ENCODE measurements at regions not wholly inside any gene's neighbourhood (a gene's known extent, or its start where the extent isn't known, plus 50 kb on each side); places are given as distances from the start of the nearest gene placed in this dataset.

- ATAC-seq, result no peak
- no peak for DNase-seq
- H3K36me3 ChIP-seq, result no peaks in the 10 kb centered on the region
- H3K27ac ChIP-seq, result no peak overlapping the region
- intact Hi-C loops (cut with DNase I), result loop anchor here in 5 of 10 donors (5.0 to 10.0 kb wide), 4 partner anchors 195 to 518 kb away; no protein-coding TSS in a partner anchor
- no peak overlapping the region for H3K4me3 ChIP-seq
- TF ChIP-seq CTCF (IDR thresholded peaks at IDR 0.05) (no peak), POLR2A (IDR thresholded peaks at IDR 0.05) (no peak)
- H3K9me3 ChIP-seq, result no peaks in the 10 kb centered on the region
- H3K27me3 ChIP-seq, result no peaks in the 10 kb centered on the region
- WGBS, 4 donors, result 81 to 88% (median 82%) methylated on average over 3 of the region's 3 CpGs
- H3K4me1 ChIP-seq, result peaks cover 0 to 22% (median 4%) of the 10 kb centered on the region in 12 donors
Observed at GRCh38 chr7:106169821-106170610, 57.9 kb upstream of the SYPL1 start.

GRCh38 chr7:106167439-106168136 lies 55.5 kb upstream of the SYPL1 start:
- Histone ChIP-seq H3K27ac (peak overlapping the region in 4 of 12 donors; percentile 4 to 58 (median 39)), H3K27me3 (no peaks in the 10 kb centered on the region), H3K36me3 (no peaks in the 10 kb centered on the region), H3K4me3 (no peak overlapping the region), H3K9me3 (peaks cover 0 to 13% (median 8%) of the 10 kb centered on the region in 12 donors), H3K4me1 (peaks cover 0 to 22% (median 4%) of the 10 kb centered on the region in 12 donors)
- no peak for DNase-seq
- WGBS, 4 donors, result 64 to 81% (median 72%) methylated on average over 4 of the region's 4 CpGs
- intact Hi-C loops (cut with DNase I), result loop anchor here in 5 of 10 donors (5.0 to 10.0 kb wide), 3 partner anchors 403 to 515 kb away; no protein-coding TSS in a partner anchor
- TF ChIP-seq POLR2A (IDR thresholded peaks at IDR 0.05) (no peak), CTCF (IDR thresholded peaks at IDR 0.05) (no peak)
- ATAC-seq, result peak in 2 of 4 donors; percentile 21 to 27

- peak in 2 of 5 donors; percentile 43 to 58 for DNase-seq
- ATAC-seq, result peak; percentile 47 to 80 (median 70)
- TF ChIP-seq POLR2A (IDR thresholded peaks at IDR 0.05) (no peak), CTCF (IDR thresholded peaks at IDR 0.05) (peak; percentile 76 to 94 (median 86))
- no peak overlapping the region for H3K4me3 ChIP-seq
- H3K27ac ChIP-seq, result peak overlapping the region in 5 of 12 donors; percentile 4 to 58 (median 21)
- H3K4me1 ChIP-seq, result peaks cover 0 to 22% (median 4%) of the 10 kb centered on the region in 12 donors
- H3K36me3 ChIP-seq, result no peaks in the 10 kb centered on the region
- peaks cover 0 to 16% (median 9%) of the 10 kb centered on the region in 12 donors for H3K9me3 ChIP-seq
- 54 to 61% (median 59%) methylated on average over 7 of the region's 7 CpGs for WGBS, 4 donors
- H3K27me3 ChIP-seq, result no peaks in the 10 kb centered on the region
- intact Hi-C loops (cut with DNase I), result loop anchor here in 5 of 10 donors (5.0 to 10.0 kb wide), 3 partner anchors 402 to 514 kb away; no protein-coding TSS in a partner anchor
Observed at GRCh38 chr7:106166651-106167342, 54.7 kb upstream of the SYPL1 start.
